ENCODE measurements at regions not wholly inside any gene's neighbourhood (a gene's known extent, or its start where the extent isn't known, plus 50 kb on each side); places are given as distances from the start of the nearest gene placed in this dataset.

DNA sequence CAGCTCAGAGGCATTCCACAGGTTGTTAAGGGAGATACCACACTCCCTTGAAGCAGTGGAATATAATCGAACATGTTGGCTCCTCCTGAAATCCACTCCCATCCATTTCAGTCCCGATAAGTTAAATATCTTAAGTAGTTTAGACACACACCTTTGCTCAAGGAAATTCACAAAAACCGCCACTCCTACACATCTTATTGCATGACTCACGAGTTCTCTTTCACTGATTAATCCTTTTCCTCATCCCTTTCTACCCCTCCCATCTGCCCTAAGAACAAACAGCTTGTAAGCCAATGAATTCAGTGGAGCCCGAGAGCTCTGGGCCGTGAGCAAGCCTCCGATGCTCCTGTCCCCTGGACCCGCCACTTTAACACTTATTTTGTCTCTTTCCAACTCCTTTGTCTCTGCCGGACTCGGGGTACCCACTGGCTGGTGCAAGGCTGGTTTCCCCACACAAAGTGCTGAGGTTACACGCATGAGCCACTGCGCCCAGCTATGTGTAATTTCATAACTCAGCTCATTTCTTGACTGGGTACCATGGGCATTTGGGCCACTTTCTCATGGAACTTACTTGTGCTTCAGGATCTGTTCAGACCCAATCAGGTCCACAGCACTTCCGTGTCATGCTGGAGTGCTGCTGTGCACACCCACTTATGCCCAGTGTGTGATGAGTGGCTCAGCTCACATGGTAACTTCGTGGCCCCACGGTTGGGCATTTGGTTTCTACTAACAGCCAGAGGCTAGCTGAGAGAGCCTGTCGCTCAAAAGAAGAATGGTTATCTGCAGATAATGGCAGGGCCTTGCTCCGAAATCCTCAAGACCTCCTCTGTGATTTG lies 171.8 kb upstream of the ALG10B start:
- Histone ChIP-seq H3K9me3 (peaks cover 0 to 38% of the 10 kb centered on the region in 2 donors), H3K27me3 (no peaks in the 10 kb centered on the region), H3K36me3 (no peaks in the 10 kb centered on the region), H3K27ac (no peak overlapping the region), H3K4me1 (no peaks in the 10 kb centered on the region), H3K4me3 (no peak overlapping the region)
- TF ChIP-seq, protein P1, sequence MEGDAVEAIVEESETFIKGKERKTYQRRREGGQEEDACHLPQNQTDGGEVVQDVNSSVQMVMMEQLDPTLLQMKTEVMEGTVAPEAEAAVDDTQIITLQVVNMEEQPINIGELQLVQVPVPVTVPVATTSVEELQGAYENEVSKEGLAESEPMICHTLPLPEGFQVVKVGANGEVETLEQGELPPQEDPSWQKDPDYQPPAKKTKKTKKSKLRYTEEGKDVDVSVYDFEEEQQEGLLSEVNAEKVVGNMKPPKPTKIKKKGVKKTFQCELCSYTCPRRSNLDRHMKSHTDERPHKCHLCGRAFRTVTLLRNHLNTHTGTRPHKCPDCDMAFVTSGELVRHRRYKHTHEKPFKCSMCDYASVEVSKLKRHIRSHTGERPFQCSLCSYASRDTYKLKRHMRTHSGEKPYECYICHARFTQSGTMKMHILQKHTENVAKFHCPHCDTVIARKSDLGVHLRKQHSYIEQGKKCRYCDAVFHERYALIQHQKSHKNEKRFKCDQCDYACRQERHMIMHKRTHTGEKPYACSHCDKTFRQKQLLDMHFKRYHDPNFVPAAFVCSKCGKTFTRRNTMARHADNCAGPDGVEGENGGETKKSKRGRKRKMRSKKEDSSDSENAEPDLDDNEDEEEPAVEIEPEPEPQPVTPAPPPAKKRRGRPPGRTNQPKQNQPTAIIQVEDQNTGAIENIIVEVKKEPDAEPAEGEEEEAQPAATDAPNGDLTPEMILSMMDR (IDR thresholded peaks at IDR 0.05) = no peak
- DNase-seq = no peak
- no peak for ATAC-seq
- intact Hi-C loops (cut with DNase I) = loop anchor here in 1 of 2 donors (10.0 kb wide), 1 partner anchor 170 kb away; the partner anchor contains the start of gene ALG10B

DNA sequence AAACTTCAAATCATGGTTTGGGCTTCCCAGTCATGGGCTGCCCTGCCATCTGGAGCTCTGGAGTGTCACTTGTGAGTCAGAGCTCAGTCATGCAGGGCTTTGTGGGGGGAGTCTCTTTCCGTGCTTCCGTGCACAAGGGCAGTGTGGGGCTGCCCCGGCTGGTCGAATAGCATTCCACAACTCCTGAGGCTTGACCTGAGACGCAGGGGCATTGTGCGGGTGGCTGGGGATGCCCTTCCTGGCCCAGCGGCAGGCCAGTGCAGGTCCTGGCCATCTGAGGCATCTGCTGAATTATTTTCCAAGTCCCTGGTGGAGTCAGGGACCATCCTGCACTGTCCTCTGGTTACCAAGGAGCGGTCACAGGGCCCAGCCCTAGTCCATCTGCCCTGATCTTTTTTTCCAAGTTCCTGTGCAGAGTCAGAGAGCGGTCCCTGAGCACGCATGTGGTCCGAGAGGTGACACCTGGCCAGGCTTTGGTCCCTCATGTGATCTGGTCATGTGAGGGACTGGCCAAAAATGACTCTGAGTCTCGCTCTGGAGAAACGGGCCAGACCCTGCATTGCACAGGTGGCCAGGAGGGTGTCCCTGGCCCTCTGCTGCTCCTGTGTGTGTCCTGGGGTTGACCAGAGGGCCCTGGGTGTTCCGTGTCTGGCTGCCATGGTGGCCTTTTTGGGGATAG lies 167.0 kb upstream of the ALG10B start:
- Histone ChIP-seq H3K4me3 (no peak overlapping the region), H3K27me3 (peaks cover 0 to 6% of the 10 kb centered on the region in 2 donors), H3K9me3 (peaks cover 0 to 52% of the 10 kb centered on the region in 2 donors), H3K36me3 (no peaks in the 10 kb centered on the region), H3K4me1 (no peaks in the 10 kb centered on the region), H3K27ac (no peak overlapping the region)
- DNase-seq = peak in 1 of 4 donors; percentile 39
- intact Hi-C loops (cut with DNase I) = loop anchor here in 1 of 2 donors (10.0 kb wide), 1 partner anchor 165 kb away; the partner anchor contains the start of gene ALG10B
- no peak for ATAC-seq
- TF ChIP-seq, protein P1 (IDR thresholded peaks at IDR 0.05) = no peak

- no peak overlapping the region for H3K4me3 ChIP-seq
- H3K27me3 ChIP-seq = peaks cover 0 to 6% of the 10 kb centered on the region in 2 donors
- H3K27ac ChIP-seq = no peak overlapping the region
- intact Hi-C loops (cut with DNase I) = no loop called here
- no peaks in the 10 kb centered on the region for H3K4me1 ChIP-seq
- DNase-seq (peak in 1 of 4 donors; percentile 79), ATAC-seq (no peak)
- no peaks in the 10 kb centered on the region for H3K36me3 ChIP-seq
- TF ChIP-seq, protein P1 (IDR thresholded peaks at IDR 0.05) = no peak
- peaks cover 0 to 47% of the 10 kb centered on the region in 2 donors for H3K9me3 ChIP-seq
Measured at GRCh38 chr12:38151991-38152700, 164.4 kb upstream of the ALG10B start.

DNA sequence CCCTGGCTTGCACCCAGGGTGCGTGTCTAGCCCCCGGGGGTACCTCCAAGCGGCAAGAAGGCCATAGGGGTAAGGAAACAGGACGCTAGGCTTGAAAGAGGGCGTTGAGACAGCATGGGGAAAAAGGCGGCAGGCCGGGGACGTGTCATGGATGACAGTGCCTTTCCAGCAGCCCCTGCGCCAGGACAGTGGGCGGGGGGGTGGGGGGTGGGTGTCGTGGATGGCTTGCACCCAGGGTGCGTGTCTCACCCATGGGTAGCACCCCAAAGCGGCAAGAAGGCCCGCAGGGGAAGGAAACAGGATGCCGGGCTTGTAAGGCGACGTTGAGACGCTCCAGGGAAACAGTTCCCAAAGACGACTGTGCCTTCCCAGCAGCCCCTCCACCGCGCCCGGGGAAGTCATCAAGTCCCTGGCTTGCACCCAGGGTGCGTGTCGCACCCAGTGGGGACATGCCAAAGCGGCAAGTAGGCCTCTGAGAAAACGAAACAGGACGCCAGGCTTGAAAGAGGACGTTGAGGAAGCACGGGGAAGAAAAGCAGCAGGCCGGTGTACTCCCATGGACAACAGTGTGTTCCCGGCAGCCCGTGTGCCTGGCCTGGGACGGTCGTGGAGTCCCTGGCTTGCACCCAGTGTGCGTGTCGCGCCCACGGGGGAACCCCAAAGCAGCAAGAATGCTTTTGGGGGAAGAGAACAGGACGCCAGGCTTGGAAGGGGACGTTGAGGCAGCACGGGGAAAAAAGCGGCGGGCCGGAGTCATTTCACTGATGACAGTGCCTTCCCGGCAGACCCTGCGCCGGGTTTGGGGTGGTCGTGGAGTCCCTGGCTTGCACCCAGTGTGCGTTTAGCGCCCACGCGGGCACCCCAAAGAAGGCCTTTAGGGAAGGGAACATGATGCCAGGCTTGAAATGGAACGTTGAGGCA lies 163.5 kb upstream of the ALG10B start:
- H3K9me3 ChIP-seq = peaks cover 0 to 45% of the 10 kb centered on the region in 2 donors
- H3K27ac ChIP-seq = no peak overlapping the region
- H3K36me3 ChIP-seq = no peaks in the 10 kb centered on the region
- H3K27me3 ChIP-seq = peaks cover 0 to 13% of the 10 kb centered on the region in 2 donors
- ATAC-seq (no peak), DNase-seq (peak in 1 of 4 donors; percentile 74)
- H3K4me1 ChIP-seq = no peaks in the 10 kb centered on the region
- intact Hi-C loops (cut with DNase I) = no loop called here
- TF ChIP-seq, protein P1 (IDR thresholded peaks at IDR 0.05) = no peak
- no peak overlapping the region for H3K4me3 ChIP-seq

Data from left lung (tissue), 4 donors.